ENCODE measurements at regions not wholly inside any gene's neighbourhood (a gene's known extent, or its start where the extent isn't known, plus 50 kb on each side); places are given as distances from the start of the nearest gene placed in this dataset.

DNA sequence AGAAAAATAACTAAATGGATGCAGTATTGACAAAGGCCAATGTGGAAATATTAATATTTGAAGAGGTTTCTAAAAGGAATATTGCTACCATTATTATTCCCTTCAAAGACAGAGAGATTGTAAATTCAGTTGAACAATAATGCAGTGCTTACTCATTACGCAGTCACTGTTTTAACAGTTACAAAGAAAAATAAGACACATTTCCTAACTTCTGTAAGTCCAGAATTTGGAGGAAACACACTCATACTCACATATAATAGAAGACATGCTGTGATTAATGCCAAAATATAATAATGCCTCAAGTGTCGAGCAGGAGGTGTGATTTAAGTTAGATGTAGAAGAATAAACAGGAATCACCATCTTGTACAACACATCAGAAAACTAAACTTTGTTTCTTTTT, 389.2 kb downstream of the FBXO15 start:
- intact Hi-C loops (cut with DNase I), result no loop called here
- DNase-seq (no peak), ATAC-seq (no peak)
- Histone ChIP-seq H3K4me1 (no peaks in the 10 kb centered on the region), H3K9me3 (no peaks in the 10 kb centered on the region), H3K27ac (no peak overlapping the region), H3K27me3 (ENCODE audit: low read depth) (no peaks in the 10 kb centered on the region), H3K36me3 (no peaks in the 10 kb centered on the region), H3K4me3 (no peak overlapping the region)
- TF ChIP-seq, protein P1, sequence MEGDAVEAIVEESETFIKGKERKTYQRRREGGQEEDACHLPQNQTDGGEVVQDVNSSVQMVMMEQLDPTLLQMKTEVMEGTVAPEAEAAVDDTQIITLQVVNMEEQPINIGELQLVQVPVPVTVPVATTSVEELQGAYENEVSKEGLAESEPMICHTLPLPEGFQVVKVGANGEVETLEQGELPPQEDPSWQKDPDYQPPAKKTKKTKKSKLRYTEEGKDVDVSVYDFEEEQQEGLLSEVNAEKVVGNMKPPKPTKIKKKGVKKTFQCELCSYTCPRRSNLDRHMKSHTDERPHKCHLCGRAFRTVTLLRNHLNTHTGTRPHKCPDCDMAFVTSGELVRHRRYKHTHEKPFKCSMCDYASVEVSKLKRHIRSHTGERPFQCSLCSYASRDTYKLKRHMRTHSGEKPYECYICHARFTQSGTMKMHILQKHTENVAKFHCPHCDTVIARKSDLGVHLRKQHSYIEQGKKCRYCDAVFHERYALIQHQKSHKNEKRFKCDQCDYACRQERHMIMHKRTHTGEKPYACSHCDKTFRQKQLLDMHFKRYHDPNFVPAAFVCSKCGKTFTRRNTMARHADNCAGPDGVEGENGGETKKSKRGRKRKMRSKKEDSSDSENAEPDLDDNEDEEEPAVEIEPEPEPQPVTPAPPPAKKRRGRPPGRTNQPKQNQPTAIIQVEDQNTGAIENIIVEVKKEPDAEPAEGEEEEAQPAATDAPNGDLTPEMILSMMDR (IDR thresholded peaks at IDR 0.05), result no peak

DNA sequence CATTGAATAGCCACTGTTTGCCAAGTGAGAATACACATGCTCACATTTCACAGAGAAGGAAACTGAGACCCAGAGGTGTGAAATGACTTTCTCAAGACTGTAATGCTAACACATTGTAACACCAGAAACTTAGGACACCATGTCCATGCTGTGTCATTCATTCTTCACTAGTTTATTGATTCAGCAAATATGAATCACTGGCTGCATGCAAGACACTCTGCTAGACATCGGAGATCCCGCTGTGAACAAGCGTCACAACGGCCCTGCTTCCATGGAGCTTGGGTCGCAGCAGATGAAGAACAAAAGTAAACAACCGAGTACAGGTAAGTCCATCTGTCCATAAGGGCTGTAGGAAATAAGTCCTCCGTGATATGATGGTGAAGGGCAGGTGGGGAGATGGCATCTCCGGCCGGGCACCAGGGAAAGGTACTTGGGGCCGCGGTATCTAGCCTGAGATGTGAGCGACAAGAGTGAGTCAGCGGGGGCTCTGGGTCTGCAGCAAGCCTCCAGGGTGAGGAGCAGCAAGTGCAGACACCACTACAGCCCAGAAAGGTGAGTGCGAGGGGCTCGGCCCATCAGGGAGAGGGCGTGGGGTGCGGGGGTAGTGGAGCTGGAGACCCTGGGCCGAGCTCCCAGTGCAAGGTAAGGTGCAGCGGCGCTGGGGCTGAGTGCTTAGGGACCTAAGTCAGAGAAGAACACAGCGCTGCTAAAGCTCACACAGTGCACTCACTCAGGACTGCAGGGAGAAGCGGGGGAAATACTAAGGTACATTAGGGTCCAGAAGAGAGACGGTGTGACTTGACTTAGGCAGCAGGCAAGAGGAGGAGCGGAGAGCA, 391.2 kb downstream of the FBXO15 start:
- no peaks in the 10 kb centered on the region for H3K36me3 ChIP-seq
- H3K4me3 ChIP-seq, result no peak overlapping the region
- TF ChIP-seq, protein P1 (IDR thresholded peaks at IDR 0.05), result no peak
- no peaks in the 10 kb centered on the region for H3K4me1 ChIP-seq
- no peaks in the 10 kb centered on the region for H3K27me3 ChIP-seq (ENCODE audit: low read depth)
- H3K9me3 ChIP-seq, result no peaks in the 10 kb centered on the region
- H3K27ac ChIP-seq, result no peak overlapping the region
- DNase-seq (no peak), ATAC-seq (peak in 1 of 2 donors; percentile 35)
- intact Hi-C loops (cut with DNase I), result no loop called here

DNA sequence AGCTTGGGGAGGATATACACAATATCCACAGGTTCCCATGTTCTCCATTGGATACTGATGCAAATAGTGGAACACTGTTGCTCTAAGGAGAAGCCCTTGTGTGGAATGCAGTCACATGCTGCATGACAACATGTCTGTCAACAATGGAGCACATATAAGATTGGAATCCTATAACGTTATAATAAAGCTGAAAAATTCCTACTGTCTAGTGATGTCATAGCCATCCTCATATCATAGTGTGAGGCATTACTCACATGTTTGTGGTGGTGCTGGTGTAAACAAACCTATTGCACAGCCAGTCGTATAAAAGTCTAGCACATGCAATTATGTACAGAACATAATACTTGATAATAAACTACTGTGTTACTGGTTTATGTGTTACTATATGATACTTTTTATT, 394.7 kb downstream of the FBXO15 start:
- TF ChIP-seq, protein P1 (IDR thresholded peaks at IDR 0.05), result no peak
- DNase-seq (no peak), ATAC-seq (no peak)
- no peaks in the 10 kb centered on the region for H3K9me3 ChIP-seq
- no peaks in the 10 kb centered on the region for H3K27me3 ChIP-seq (ENCODE audit: low read depth)
- H3K36me3 ChIP-seq, result no peaks in the 10 kb centered on the region
- no peaks in the 10 kb centered on the region for H3K4me1 ChIP-seq
- no peak overlapping the region for H3K27ac ChIP-seq
- intact Hi-C loops (cut with DNase I), result no loop called here
- H3K4me3 ChIP-seq, result no peak overlapping the region

DNA sequence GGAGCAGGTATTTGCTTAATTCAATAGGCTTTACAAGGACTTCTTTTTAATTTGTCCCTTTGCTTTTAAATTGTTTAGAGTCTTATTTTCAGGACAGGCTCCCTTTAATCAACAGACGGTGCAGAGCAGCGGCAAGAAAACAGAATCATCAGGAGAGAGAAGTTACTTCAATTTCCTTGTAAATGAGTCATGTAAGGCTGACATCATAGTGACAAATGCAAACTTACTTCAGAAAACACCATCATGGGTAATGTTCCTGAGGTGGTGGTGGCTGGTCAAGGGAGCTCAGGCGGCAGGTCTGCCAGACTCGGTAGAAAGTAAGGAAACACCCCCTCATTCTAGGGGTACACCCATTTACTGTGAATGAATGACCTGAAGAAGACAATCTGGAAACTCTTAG, 395.1 kb downstream of the FBXO15 start:
- ATAC-seq (no peak), DNase-seq (no peak)
- no peak overlapping the region for H3K4me3 ChIP-seq
- no peak overlapping the region for H3K27ac ChIP-seq
- no peaks in the 10 kb centered on the region for H3K36me3 ChIP-seq
- no peaks in the 10 kb centered on the region for H3K9me3 ChIP-seq
- H3K4me1 ChIP-seq, result no peaks in the 10 kb centered on the region
- intact Hi-C loops (cut with DNase I), result no loop called here
- TF ChIP-seq, protein P1 (IDR thresholded peaks at IDR 0.05), result no peak
- H3K27me3 ChIP-seq (ENCODE audit: low read depth), result no peaks in the 10 kb centered on the region

DNA sequence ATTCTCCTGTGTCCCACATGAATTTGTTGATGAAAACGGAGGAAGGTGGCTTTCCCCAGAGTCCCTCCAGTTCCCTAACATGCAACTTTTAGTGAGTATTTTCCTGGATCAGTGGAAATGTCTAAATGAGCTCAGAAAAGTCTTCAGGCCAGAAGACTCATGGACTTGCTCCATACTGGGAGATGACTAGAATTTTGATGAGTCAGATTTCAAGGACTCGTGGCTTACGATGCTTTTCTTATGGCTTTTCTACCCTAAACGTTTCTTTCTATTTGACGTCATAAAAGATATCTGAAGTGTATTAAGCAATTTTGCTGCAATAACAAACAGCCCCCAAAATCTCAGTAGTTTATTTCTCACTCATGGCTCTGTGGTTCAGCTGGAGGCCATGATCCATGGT, 397.6 kb downstream of the FBXO15 start:
- no peaks in the 10 kb centered on the region for H3K36me3 ChIP-seq
- H3K9me3 ChIP-seq, result no peaks in the 10 kb centered on the region
- TF ChIP-seq, protein P1 (IDR thresholded peaks at IDR 0.05), result no peak
- intact Hi-C loops (cut with DNase I), result no loop called here
- no peak overlapping the region for H3K4me3 ChIP-seq
- H3K27ac ChIP-seq, result no peak overlapping the region
- no peaks in the 10 kb centered on the region for H3K4me1 ChIP-seq
- no peak for DNase-seq
- ATAC-seq, result no peak
- no peaks in the 10 kb centered on the region for H3K27me3 ChIP-seq (ENCODE audit: low read depth)
